HG03159 (cell line): ENCODE measurements at regions not wholly inside any gene's neighbourhood (a gene's known extent, or its start where the extent isn't known, plus 50 kb on each side); places are given as distances from the start of the nearest gene placed in this dataset.

ENCODE experiments used
- ATAC-seq: cut with Tn5 transposase; IDR thresholded peaks from one replicate; pipeline ENCODE4 v1.9.1; 2021; ENCODE audit warnings: mild to moderate bottlenecking, moderate library complexity; ENCODE audit not compliant: unreplicated experiment

DNA sequence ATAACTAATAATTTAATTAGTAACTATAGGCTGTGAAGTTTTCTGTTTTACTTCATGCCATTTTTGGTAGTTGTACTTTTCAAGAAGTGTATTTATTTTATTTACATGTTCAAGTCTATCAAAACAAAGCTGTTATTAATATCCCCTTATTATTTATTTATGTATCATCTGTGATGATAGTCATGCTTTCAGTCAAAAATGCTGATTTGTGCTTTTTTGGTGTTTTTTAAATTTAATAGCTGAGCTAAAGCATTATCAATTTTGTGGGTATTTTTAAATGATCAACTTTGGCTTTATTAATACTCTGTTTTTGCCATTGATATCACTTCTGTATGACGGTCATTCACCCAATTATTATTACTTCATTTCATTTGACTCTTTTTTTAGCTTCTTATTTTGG lies 1229.2 kb upstream of the CADM2 start:
- no peak for ATAC-seq

DNA sequence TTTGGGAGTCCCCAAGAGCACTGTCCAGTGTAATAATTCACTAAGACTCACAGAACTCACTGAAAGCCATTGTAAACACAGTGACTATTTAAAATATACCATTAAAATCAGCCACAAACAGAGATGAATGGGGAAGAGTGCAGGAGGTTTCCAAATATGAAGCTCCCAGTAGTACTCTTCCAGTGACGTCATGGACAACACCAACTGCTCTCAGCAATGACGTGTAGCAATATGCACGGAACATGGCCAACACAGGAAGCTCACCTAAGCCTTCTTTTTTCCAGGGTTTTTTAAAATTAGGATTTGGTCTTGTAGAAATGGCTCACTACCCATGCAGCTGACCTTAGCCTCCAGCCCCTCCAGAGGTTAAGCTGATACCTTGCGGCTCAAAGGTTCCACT lies 1224.1 kb upstream of the CADM2 start:
- no peak for ATAC-seq

GRCh38 chr3:83738202-83738601 lies 1220.6 kb upstream of the CADM2 start:
- ATAC-seq = no peak

GRCh38 chr3:83740504-83740903 lies 1218.3 kb upstream of the CADM2 start:
- ATAC-seq = no peak

GRCh38 chr3:83765956-83766355 lies 1192.8 kb upstream of the CADM2 start:
- no peak for ATAC-seq

DNA sequence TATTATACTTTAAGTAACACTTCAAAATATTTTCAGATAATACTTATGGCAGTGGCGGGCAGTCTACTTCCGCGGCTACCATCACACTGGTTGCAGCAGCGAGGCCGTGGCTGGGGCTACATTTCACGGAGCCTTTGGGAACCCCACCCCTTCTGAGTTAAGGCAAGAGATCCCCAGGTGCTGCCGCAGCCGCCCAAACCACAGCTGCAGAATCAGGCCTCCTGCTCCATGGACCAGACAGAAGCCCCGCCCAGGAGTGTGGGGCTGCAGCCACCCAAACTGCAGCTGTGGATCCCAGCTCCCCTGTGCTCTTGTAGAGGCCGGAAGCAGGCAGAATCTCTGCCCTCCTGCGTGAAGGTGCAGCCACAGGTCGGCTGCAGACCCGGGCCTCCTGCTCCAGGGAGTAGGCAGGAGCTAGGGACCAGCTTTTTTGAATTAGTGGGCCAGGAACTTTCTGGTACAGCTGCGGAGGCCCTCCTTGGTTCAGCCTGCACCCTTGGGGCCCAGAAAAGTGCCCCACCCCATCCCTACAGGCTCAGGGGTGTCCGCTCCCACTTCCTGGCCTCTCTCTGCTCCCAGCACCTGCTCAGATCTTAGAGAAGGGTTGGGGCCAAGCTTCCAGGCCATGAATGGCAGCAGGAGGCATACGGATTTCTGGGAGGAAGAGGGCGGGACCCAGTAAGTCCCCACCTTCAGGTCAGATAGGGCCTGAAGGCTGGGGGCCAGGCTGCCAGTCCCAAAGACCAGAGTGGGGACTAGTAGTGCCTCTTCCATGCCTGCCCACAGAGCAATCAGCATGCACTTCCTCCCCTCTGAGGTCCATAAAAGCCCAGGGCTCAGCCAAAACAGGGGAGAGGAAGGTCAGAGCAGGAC lies 1188.8 kb upstream of the CADM2 start:
- no peak for ATAC-seq

DNA sequence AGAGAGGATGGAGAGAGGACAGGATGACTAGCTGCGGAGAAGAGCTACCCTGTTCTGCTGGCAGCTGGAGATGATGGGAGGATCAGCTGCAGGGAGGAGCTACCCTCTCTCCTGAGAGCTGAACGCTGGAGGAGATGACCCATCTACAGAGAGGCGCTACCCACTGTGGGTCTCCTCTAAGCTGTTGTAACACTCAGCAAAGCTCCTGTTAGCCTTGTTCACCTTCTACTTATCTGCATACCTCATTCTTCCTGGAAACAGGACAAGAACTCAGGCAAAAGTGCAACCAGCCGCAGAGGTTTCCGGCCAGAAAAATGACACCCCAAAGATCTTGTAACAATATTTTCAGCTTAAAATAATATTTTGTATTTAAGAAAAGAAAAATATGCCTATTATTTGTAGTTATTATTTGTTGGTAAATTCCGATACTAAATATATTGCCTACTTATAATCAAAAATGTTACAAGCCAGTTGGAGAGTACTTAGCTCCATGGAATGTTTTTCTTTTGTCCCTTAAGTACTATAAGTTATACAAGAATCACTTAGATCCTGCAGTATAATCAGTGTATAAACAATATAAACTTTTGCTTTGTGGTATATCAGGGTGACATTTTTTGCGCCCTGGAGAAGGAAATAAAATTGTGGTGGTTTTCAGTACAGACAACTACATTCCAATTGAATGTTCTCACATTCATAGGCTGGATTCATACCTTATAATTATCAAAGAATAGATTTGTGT lies 1188.0 kb upstream of the CADM2 start:
- ATAC-seq = no peak

GRCh38 chr3:83802801-83803200 lies 1156.0 kb upstream of the CADM2 start:
- no peak for ATAC-seq

DNA sequence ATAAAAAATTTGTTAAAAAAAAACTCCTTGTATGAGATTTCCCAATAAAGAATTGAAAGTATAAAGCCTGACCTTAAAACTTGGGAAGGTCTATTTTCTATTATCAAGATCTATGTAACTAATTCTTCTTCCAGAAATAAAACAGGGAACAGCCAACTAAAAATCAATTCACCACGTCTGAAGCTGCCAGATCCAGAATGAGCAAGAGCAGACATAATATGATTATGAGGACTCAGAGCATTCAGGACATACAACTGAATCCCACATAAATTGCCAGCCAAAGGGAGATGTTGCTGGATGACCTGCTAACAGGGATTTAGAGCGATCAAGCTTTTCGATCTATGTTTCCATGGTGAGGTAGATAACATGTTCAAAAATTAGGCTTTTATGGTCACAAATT lies 1151.3 kb upstream of the CADM2 start:
- no peak for ATAC-seq

GRCh38 chr3:83813176-83813575 lies 1145.6 kb upstream of the CADM2 start:
- no peak for ATAC-seq

DNA sequence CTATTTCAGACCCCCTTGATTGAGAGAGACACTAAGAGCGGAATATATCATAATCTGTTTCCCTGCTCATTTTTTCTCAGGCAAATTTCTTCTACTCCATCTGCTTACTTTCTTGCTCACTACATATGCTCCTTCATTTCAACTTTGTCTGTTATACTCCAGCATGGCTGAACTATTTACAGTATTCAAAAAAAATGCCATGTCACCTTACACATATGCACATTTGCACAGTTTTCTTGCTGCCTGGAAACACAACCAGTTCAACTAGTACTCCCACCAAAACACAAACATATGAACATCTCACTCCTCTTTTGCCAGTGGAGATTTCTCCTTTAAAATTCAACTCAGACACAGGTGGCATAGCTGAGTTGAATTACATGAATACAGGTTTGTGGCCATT lies 1142.1 kb upstream of the CADM2 start:
- ATAC-seq = no peak

- ATAC-seq = no peak
These were observed 1137.3 kb upstream of the CADM2 start for GRCh38 chr3:83821506-83821905.

GRCh38 chr3:83823095-83823494 lies 1135.7 kb upstream of the CADM2 start:
- no peak for ATAC-seq

DNA sequence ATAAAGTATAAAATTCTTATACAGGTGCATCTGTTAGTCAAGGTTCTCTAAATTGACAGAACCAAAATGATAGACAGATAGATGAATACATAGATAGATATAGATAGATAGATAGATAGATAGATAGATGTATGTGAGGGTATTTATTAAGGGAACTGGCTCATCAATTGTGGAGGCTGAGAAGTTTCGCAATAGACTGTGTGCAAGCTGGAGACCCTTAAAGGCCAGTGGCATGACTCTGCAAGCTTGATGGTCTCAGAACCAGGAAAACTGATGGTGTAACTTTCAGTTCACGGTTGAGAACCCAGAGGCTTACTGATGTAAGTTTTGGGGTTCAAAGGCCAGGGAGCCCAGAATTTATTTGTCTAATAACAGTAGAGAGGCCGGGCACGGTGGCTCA lies 1123.7 kb upstream of the CADM2 start:
- no peak for ATAC-seq

DNA sequence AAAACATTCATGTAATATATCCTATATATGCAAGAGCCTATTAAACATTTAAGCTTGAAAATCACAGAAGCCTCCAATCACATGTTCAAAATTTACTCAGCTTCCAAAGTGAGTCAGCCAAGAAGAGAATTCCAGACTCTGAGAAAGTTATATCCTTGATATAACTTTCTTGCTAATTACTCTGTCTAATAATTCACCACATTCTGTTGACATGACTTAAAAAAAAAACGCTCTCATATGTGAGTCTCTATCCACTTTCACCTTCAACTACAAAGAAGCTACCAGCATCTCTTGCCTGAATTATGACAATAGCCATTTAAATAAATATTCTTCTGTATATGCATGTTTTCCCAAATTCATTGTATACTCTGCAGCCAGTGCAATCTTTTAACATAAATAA lies 1116.3 kb upstream of the CADM2 start:
- no peak for ATAC-seq

DNA sequence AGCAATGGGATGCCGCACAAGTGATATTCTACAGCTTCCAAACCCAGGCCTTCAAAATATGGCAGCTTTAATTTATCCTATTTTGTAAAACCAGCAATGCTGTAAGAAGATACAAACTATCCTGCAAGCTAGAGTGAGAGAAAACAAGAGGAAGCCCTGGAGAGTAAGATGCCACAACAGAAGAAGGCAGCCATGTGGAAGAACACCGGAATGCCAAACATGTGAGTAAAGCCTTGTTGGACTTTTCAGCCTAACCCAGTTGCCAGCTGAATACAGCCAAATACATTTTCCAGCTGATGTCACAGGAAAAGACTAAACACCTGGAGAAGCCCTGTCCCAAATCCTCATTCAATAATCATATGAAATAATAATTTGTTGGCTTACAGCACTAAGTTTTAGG lies 1115.1 kb upstream of the CADM2 start:
- ATAC-seq = no peak

GRCh38 chr3:83849106-83849730 lies 1109.6 kb upstream of the CADM2 start:
- ATAC-seq = no peak

- no peak for ATAC-seq
These were observed 1095.4 kb upstream of the CADM2 start for GRCh38 chr3:83863380-83863779.

DNA sequence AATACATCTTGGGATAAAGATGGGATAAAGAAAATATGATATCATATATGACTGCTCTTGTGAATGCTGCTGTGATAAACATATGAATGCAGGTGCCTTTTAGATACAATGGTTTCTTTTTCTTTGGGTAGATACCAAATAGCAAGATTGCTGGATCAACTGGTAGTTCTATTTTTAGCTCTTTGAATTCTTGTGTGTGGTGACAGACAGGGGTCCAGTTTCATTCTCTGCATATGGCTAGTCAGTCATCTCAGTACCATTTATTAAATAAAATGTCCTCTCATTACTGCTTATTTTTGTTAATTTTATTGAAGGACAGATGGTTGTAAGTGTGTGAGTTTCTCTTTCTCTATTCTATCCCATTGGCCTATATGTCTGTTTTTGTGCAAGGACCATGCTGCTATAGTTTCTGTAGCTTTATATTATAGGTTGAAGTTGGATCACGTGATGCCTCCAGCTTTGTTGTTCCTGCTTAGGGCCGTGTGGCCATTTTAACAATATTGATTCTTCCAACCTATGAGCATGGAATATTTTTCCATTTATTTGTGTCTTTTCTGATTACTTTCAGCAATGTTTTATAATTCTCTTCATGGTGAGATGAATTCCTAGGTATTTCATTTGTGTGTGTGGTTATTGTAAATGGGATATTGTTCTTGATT lies 1089.8 kb upstream of the CADM2 start:
- no peak for ATAC-seq

DNA sequence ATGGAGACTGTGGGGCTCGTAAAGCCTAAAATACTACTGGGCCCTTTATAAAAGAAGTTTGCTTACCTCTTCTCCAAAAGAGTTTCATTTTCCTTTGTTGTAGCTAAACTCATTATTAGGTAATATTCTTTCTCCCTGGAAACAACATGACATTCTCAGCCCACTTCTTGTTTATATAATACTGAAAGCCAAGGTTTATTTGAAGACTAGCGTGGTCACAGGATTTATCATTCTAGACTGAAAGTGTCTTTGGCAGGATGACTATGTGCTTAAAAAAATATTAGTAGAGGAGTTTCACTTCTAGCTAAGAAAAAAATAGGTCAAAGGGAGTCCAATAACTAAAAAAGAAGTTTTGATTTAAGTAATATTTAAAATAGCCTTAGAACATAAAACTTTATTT lies 1085.2 kb upstream of the CADM2 start:
- ATAC-seq = no peak

DNA sequence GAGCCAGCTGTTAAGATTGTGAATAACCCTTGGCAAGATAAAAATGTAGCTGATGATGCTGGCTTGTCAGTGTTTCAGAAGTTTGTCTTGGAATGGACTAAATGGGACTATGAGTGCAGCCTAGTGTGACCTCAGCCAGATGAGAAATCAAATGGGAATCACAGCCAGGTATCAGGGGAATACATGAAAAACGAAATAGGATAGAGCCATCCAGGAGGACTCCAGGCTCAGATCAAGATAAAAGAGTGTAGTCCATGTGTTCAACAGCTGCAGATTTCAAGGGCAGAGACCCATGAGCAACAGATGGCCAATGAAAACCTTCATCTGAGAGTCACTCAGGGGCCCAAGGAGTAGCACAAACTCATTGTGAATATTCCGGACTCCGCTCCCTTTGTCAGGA lies 1080.9 kb upstream of the CADM2 start:
- ATAC-seq = no peak
